BJ (cell line): ENCODE measurements at regions not wholly inside any gene's neighbourhood (a gene's known extent, or its start where the extent isn't known, plus 50 kb on each side); places are given as distances from the start of the nearest gene placed in this dataset.

Experiments
- CTCF ChIA-PET: fragments of 350-600 bp; formaldehyde crosslinking; extraction: SDS; loops from one replicate; lab custom pipeline; 2021; ENCODE audit warnings: antibody characterized with exemption, inconsistent platforms; lab: Yijun Ruan, JAX
- POLR2A ChIA-PET: fragments of 300-600 bp; sonication (Branson Sonifier 250); formaldehyde crosslinking; extraction: SDS; loops from one replicate; lab custom pipeline; 2021; ENCODE audit warnings: antibody characterized with exemption; lab: Charles Lee
- DNase-seq: peaks from one replicate; pipeline ENCODE4 v3.0.0-alpha.2; 2011; ENCODE audit warnings: low read depth
- H3K27me3 ChIP-seq: 2 replicates; pipeline ENCODE4 v1.6.0; 2011; ENCODE audit warnings: low read length; ENCODE audit not compliant: control insufficient read depth, insufficient read depth
- H3K36me3 ChIP-seq: 2 replicates; pipeline ENCODE4 v1.5.1; 2011; ENCODE audit warnings: low read length; ENCODE audit not compliant: control insufficient read depth, insufficient read depth
- H3K4me3 ChIP-seq: 2 replicates; pipeline ENCODE4 v1.5.1; 2011; ENCODE audit warnings: low read depth, mild to moderate bottlenecking, control low read depth, low read length
- CTCF ChIP-seq: IDR thresholded peaks from 2 replicates; pipeline ENCODE4 v1.5.1; 2011; ENCODE audit warnings: low read depth, mild to moderate bottlenecking, control low read depth, inconsistent platforms, low read length, moderate library complexity; ENCODE audit not compliant: insufficient read depth

DNA sequence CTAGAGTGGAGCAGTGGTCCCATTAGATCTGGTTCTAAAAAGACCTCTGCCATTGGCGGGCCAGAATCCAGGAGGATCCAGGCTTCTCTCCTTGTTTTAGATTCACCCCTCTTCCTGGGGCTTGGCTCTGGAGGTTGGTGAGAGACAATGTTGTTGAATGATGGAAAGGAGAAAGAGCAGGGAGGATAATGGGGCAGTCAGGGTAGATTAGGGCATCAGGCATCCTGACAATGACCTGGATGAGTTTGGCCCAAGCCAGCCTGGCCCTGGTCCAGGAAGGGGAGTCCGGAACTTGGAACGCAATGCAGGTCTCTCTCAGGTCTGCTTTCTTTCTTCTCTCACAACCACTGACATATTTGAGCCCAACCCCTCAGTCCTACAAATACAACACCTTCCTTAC is 260.1 kb upstream of the RASGRP1 start:
- CTCF ChIA-PET: no interaction called here
- Histone ChIP-seq H3K4me3 (no peak overlapping the region), H3K27me3 (no peaks in the 10 kb centered on the region), H3K36me3 (no peaks in the 10 kb centered on the region)
- POLR2A ChIA-PET: no interaction called here
- TF ChIP-seq CTCF: no peak
- DNase-seq: no peak

DNA sequence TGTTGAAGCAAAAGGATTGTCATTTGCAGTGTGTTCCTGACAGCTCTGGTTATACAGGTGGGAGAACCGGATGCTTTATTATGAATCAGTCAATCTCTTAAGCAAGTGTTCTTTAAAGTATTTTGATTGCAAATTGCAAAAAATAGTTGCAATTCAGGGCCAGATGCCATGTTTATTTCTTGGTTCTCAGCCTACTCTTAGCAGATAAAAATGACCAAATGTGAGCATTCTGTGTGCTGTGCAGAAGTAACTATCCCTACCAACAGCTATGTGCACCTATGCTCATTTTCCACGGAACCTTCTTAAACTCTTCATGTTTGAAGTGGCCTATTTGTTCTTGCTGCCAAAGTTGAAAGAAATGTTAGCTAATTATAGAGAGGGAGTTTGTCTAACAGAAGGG is 262.3 kb upstream of the RASGRP1 start:
- ChIA-PET CTCF (interaction anchor here (1.1 to 1.6 kb wide), 2 partner anchors 10 to 16 kb away, joined by 3 to 4 read pairs; no protein-coding TSS in a partner anchor), POLR2A (interaction anchor here (0.6 to 1.3 kb wide), 2 partner anchors 17 to 28 kb away, joined by 4 to 5 read pairs; no protein-coding TSS in a partner anchor)
- no peaks in the 10 kb centered on the region for H3K27me3 ChIP-seq
- H3K36me3 ChIP-seq: no peaks in the 10 kb centered on the region
- TF ChIP-seq CTCF: no peak
- DNase-seq: no peak
- no peak overlapping the region for H3K4me3 ChIP-seq

DNA sequence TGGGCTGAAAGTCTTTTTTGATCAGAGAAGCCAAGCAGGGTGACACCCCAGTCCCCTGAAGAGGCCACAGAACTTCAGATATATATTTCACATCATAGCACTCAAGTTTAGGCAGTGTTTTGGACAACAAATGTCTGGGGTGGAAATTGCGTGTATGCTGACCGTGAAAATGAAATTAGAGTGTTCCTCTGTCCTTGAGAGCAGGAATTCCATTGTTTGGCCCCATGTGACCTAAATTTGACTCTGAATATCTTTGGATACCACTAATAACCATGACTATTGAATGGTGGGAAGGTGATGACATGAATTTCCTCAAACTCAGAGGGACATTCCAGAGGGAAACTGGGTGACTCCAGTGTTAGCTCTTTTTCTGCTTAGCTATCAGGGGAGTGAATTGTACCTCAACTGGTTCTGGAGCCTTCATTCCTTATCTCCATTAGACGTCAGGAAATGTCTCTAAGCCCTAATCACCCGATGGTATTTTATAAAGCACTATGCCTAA is 263.5 kb upstream of the RASGRP1 start:
- DNase-seq: no peak
- ChIA-PET CTCF (interaction anchor here (0.6 kb wide), 1 partner anchor 233 kb away, joined by 3 read pairs; no protein-coding TSS in a partner anchor), POLR2A (no interaction called here)
- Histone ChIP-seq H3K27me3 (no peaks in the 10 kb centered on the region), H3K4me3 (no peak overlapping the region), H3K36me3 (no peaks in the 10 kb centered on the region)
- no peak for TF ChIP-seq CTCF

DNA sequence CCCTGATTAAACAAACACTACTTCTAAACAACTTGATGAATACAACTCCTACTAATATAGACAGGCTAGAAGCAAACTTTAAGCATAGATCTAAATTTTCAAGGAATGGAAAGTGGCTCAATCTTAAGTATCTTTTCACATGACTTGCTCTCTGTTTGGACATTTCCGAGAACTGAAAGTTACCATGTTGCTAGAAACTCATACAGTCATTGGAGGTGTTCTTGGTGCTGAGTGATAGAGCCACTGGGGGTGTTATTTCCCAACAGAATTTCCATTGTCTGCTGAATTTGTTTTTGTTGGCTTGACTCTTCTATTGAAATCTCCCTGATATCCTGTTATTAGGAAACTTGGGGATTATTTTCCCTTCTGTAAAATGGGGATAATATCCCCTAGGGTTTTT is 264.5 kb upstream of the RASGRP1 start:
- Histone ChIP-seq H3K4me3 (no peak overlapping the region), H3K36me3 (no peaks in the 10 kb centered on the region), H3K27me3 (no peaks in the 10 kb centered on the region)
- no peak for TF ChIP-seq CTCF
- CTCF ChIA-PET: no interaction called here
- POLR2A ChIA-PET: no interaction called here
- no peak for DNase-seq

DNA sequence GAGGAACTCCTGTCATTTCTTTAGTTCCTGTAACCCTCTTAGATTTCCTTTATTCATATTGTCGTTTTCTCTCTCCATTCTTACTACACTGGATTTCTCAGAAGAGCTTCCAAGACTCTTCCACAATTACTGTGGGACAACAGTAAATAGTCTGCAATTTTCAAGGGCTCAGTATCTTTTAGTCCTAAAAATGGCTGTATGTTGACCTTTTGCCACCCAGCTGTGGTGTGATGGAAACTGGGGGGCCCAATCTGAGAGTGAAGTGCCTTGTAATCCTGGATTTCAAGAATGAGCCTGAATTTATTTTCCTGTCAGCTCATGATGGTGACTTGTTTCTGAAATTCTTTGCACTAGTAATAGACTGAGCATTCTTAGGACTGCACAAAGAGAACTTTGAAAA is 277.6 kb upstream of the RASGRP1 start:
- no peak for DNase-seq
- POLR2A ChIA-PET: interaction anchor here (0.6 kb wide), 1 partner anchor 313 kb away, joined by 4 read pairs; no protein-coding TSS in a partner anchor
- Histone ChIP-seq H3K27me3 (no peaks in the 10 kb centered on the region), H3K36me3 (no peaks in the 10 kb centered on the region), H3K4me3 (no peak overlapping the region)
- CTCF ChIA-PET: interaction anchor here (1.1 to 1.5 kb wide), 4 partner anchors 15 to 25 kb away, joined by 3 to 7 read pairs (median 3); no protein-coding TSS in a partner anchor
- no peak for TF ChIP-seq CTCF
